Activated CD8-positive, alpha-beta memory T cell treated with anti-CD3 and anti-CD28 coated beads, Interleukin-2, amount 50 U/mL, for 48 hours (primary cell): ENCODE measurements at regions not wholly inside any gene's neighbourhood (a gene's known extent, or its start where the extent isn't known, plus 50 kb on each side); places are given as distances from the start of the nearest gene placed in this dataset.
"Not testable (repeated sequence)": the region's sequence is repeated elsewhere in the genome, so short reads cannot be mapped to it uniquely, and the experiment has no call there.

ENCODE experiments used
- DNase-seq: peaks from one replicate; pipeline ENCODE4 v3.0.0-alpha.2; 2020

- DNase-seq = not testable (repeated sequence)
Observed at GRCh38 chr1:149700677-149701567, 81.6 kb upstream of the FCGR1A start.

GRCh38 chr1:149708192-149708853 lies 74.2 kb upstream of the FCGR1A start:
- peak; percentile 93 for DNase-seq

- not testable (repeated sequence) for DNase-seq
Observed at GRCh38 chr1:149711651-149712050, 70.8 kb upstream of the FCGR1A start.

- peak; percentile 86 for DNase-seq
Observed at GRCh38 chr1:149712154-149712927, 70.2 kb upstream of the FCGR1A start.

GRCh38 chr1:149713513-149713912 lies 69.0 kb upstream of the FCGR1A start:
- not testable (repeated sequence) for DNase-seq

GRCh38 chr1:149713952-149714351 lies 68.5 kb upstream of the FCGR1A start:
- DNase-seq = not testable (repeated sequence)

GRCh38 chr1:149724618-149725302 lies 57.7 kb upstream of the FCGR1A start:
- DNase-seq = not testable (repeated sequence)

GRCh38 chr1:149726688-149727087 lies 55.8 kb upstream of the FCGR1A start:
- DNase-seq = not testable (repeated sequence)

GRCh38 chr1:149728598-149728997 lies 53.9 kb upstream of the FCGR1A start:
- not testable (repeated sequence) for DNase-seq
